Stimulated activated CD4-positive, alpha-beta T cell treated with anti-CD3 and anti-CD28 coated beads, TNF-alpha, amount 100 ng/mL, for 4 hours (primary cell): ENCODE measurements at regions not wholly inside any gene's neighbourhood (a gene's known extent, or its start where the extent isn't known, plus 50 kb on each side); places are given as distances from the start of the nearest gene placed in this dataset.

Experiments
- DNase-seq, 3 experiments: peaks; one replicate each; pipeline ENCODE4 v3.0.0-alpha.2; 2020; ENCODE audit warnings: low read depth in 3 of 3

DNA sequence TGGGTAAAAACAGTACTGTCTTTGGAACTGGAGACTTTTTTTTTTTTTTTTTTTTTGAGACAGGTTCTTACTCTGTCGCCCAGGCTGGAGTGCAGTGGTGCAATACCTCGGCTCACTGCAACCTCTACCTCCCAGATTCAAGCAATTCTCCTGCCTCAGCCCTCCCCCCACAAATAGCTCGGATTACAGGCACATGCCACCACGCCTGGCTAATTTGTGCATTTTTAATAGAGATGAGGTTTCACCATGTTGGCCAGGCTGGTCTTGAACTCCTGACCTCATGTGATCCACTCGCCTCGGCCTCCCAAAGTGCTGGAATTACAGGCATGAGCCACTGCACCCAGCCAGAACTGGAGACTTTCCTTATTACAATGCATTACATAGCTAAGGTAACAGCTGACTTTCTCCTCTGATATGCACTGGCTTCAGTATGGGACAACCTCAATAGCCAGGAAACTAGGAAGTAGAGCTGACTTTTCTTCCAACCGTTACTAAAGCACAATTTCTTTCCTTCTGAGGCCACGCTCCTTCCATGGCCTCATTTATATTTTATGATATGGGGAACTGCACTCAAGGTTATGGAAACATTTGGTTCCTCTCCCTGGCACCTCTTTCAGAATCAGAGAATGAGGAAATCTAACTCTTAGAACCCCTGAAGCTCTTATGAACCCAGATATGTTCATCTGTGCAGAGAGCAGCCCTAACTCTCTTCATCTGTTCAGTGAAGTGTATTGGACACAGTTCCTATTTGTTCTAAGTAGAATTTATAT lies 53.5 kb upstream of the FAM9B start:
- no peak for DNase-seq

DNA sequence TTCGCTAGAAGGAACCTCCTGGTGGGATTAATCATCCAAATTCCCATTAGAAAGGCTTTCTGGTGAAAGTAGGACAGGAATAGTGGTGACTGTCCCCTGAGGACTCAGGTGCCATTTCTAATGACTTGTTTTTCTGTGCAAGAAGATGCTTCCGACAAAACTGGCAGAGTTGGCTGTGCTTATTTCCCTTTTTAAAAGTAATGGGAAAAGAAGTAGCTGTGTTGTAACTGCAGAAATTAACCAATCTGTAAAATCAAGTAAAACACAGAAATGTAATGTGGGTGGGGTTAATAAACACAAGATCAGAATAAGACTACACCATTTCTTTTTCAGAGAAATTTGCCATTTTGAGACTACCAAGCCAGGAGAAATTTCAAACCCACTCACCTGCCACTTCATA lies 55.0 kb upstream of the FAM9B start:
- no peak for DNase-seq

DNA sequence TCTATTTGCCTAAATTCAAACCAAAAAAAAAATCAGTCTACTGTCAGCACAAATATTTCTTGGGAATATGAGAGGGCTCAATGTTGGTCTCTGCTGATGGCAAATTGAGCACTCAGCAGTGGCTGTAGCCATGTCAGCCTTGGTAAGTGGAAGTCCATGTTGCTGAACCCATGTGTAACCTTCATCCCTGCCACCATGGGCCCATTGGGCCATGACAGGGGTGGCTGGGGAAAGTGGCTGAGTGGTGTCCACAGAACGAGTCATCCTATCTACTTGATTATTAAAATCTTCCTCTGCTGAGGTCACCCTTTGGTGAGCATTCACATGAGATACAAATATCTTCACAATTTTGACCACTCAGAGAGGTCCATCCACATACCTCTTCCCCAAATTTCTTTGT lies 56.8 kb upstream of the FAM9B start:
- DNase-seq: no peak

DNA sequence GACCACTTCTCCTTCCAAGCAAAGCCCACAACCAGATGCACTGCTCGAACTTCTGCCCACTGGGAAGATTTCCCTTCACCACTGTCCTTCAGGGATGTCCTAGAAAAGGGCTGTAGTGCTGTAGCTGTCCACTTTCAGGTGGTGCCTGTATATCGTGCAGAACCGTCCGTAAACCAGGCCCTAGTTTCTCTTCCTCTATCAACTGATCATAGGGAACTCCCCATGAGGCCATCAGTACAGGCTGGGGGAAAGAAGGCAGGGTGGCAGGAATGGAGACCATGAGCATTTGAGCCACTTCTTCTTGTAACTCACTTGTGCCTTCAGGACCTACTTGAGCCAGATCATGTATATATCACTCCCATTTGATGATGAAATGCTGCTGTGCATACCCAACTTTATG lies 57.3 kb upstream of the FAM9B start:
- DNase-seq: no peak

DNA sequence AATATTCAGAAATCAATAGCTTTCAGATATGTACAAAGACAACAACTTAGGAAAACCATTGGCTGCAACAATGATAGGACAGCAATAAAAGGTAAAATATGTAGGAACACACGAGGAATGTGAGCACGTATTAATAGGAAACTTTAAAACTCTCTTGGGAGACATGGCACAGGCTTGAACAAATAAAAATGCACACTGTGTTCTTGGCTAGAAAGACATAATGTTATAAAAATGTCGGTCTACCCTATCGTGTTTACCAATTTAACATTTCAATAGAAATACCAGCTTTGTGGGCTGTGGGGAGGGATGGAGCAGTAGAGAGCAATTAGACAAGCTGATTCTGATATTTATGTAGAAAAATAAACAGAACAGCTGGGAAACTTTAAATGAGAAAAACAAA lies 69.0 kb upstream of the FAM9B start:
- DNase-seq: no peak

DNA sequence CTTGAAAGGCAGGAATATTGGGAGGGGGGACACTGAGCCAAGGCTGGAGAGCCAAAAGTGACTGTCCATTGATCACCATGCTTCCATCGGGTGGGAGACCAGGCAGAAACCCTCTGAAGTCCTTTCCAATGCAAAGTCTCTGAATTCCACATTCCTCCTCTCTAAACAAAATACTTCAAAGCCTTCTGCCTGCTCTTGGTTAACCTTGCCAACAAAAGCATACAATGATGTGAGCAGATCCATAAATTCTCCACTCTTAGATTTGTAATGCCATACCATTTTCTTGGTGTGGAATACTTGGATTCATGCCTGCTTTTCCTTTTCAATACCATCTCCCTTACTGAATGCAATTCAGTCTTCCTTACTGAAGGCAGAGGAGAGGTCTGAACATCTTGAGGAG lies 74.1 kb upstream of the FAM9B start:
- DNase-seq: no peak

DNA sequence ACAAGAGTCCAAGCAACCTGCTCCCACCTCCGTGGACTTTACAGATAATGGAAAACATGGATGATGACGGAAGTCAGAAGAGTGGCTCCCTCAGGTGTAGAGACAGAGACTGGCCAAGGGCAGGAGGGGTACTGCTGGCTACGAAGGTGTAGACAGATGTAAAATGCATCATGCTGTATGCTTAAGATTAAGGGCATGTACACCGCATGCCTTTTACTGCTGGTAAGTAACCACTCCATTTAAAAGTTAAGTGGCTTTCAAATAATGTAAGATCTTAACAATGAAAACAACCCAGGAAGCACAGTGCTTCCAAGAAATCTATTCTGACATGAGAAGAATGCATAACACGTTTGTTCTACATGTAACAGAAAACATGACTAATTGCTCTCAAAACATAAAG lies 76.9 kb upstream of the FAM9B start:
- DNase-seq: no peak

DNA sequence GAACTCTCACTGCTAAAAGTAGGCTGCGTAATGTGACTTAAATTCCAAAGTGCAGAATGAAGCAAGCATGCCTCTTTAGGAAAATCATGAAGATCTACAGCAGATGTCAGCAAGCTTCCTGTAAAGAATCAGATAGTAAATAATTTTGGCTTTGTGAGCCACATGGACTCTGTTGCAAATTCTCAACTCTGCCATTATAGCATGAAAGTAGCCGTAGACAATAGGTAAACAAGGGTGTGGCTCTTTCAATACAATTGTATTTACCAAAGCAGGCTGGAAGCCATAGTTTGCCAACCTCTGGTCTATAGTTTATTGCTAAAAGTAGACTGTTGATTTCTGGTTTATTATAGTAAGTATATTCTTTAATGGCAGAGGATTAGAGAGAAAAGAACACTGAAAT lies 80.3 kb upstream of the FAM9B start:
- no peak for DNase-seq

DNA sequence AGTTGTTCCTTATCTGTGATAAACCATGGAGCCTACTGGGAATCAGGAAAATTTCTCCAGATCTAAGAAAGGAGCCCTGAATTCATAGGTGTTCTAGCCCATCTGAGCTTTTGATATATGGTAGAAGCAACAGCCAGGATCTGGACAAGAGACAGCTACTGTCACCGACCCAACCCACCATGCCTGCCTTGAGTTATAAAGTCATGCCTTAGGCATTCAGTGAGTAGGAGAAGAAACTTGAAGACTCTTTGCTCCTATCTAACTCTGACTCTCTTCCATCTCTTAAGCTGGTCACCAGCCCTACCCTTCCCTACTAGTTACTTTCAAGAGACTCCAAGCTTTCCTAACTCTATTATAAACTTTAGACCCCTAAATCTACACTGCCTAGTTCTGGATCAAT lies 83.9 kb upstream of the FAM9B start:
- DNase-seq: no peak

DNA sequence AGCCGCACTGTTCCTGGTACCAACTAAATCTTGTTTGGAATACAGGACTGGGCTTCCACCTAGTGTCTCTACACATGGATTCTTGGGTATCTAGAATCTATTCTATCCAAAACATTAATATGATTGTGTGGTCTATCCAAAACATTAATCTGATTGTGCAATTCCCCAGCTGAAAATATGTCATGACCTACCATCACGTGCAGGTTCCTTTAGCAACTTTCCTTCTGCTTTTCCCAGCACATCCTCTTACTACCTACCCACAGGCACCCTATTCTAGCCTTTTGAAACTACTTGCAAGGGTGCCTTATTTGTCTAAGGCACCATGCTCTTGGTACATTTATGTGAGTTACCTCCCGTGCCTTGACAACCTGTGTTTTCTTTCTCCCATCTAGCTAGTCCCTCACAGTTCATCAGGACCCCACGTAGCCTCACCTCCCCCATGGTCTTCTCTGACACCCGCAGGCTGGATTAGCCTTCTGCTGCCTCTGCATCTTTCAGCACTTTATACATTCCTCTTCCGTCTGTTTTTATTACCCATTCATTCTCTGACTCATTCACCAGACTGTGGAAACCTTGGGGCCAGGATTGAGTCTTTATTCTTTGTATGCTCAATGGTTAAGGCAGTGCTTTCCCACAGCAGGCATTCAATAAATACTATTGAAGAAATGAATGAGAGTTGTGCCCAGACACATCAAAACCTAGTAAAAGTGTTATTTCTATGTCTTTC lies 88.8 kb upstream of the FAM9B start:
- DNase-seq: no peak

DNA sequence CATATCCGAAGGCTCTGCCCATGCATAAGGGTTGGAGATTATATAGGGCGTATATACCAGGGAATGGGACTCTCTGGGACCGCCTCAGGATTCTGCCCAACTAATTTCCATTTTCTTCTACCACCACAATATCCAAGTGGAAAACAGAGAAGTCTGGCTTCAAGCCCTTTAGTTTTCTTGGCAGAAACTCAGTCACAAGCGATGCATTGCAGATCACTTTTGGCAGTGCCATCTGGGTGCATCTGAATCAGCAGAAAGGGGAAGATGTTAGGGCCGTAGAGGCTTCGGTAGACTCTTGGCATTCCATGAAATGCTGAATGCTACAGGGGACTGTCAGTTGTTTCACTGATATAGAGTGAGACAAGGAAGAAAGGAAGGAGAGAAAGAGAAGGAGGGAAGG lies 94.1 kb upstream of the FAM9B start:
- DNase-seq: no peak

DNA sequence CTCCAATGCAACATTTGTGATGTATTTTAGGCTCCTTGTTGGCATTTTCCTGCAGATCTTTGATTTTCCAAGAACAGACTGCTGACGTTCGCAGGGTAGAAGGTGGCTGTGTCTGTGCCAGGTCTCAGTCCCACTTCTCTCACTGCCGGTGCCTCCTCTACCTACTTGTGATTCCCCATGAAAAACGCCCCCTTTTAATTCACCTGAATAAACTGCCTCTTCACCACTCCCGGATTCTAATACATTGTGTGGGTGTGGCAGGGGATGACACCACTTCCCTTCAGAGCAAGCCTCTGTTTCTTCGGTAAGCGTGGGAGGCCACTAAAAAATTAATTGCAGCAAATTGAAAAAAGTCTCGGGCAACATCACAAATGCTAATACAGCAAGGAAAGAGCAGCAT lies 96.1 kb upstream of the FAM9B start:
- no peak for DNase-seq

DNA sequence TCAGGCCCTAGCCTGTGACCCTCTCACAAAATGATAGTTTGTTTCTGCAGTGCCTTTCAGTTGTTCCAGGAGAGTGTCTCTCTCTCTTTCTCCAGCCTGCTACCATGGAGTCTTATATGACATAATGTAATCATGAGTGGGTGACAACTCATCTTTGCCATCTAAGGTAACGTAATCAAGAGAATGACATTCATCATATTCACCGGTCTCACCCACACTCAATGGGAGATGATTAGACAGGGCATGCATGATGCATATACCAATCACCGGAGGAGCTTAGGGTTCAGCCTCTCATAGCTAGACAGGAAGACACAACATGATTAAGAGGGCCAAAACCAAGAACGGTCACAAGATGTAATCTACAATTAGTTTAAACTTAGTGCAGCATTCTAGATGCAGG lies 97.1 kb upstream of the FAM9B start:
- no peak for DNase-seq

DNA sequence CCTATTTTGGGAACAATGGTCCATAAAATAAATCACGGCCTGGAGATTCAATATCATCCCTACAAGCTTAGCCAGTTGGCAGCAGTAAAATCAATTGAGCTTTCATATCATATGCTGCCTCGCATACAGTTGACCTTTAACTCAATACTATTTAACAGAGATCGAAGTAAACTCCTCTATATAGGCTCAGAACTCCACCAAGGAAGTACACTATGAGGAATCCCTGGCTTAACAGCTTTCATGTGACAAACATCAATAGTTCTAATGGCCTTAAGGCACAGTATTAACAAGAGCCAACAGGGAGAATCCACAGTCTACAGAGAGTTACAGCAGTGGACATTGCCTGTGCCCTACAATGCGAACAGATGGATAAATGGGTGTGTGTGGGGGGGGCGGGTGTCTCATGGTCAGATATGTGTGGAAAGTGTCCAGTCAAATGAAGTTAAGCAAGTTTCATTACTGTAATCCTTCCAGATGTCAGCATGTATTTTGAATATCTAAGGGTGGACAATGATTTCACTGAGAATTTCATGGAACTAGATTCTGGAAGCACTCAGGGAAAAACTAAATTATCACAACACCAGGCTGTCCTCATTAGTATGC lies 98.2 kb upstream of the FAM9B start:
- DNase-seq: no peak

DNA sequence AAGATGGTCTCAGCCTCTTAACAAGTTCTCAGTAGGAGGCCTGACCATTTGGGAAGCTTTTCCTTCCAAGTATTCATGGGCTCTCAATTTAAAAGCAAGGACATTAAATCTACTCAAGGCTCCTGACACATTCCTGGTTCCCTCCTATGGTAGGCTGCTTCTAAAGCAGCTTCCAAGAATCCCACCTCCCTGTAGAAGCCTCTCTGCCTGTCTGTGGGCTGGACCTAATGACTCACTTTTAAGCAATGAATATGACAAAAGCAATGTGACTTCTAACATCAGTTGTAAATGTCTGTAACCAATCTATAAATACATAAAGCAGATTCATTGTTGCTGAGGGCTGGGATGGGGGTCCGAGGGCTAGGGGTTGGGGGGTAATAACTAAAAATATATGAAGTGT lies 99.5 kb upstream of the FAM9B start:
- no peak for DNase-seq

DNA sequence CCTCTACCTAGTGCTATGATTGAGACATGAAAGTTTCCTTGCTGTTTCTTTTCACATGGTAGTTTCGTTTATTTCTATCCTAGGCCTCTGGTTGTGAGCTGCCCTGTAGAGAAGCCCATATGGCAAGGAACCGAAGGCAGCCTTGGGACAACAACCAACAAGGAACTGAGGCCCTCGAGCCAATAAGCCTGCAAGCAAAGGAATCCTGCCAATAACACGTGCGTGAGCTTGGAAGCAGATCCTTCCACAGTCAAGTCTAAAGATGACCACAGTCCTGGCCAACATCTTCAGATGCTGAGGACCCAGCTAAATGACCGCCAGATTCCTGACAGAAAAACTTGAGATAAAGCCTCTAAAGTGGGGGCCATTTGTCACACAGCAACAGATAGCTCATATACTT lies 100.4 kb upstream of the FAM9B start:
- no peak for DNase-seq

DNA sequence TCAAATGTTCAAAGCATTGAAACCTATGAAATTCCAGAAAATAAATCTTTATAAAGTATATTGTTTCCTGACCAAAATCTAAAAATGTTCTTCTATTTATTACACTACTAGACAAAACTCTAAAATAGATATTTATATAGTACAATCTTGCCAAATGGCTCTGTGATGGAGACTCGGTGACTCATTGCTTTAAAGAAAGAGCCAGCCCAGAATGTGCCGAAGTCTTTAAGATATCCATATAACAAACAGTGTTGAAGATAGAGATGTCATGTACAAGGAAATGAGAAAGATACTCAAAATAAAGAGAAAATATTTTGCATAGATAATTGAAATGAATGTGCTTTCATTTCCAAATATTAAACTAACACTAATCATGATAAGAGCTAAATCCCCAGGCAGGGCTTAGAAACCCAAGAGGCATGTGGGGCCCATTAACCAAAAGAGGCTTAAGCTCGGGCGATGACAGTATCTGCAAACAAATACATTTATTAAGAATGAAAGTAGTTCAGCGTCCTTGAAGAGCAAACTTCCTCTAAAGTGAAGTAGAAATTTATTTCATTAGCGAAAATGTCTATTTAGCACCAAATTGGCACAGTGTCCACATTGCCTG lies 102.1 kb upstream of the FAM9B start:
- no peak for DNase-seq

DNA sequence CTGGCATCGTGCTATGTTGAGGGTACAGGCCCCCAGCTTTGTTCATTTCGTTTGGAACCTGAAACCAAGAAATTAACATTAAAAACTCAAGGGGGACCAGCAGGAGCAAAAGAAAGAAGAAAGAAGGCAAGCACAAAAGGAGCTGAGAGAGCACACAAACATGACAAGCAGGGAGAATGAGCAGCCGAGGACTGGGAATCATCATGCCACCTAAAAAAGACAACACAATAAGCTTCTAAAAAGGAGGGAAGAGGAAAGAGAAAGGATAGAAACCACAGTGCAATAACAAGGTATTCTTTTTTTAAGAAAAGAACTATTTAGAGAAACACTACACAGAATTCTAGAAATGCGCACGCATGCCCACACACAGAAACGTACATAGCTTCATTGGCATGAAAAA lies 103.2 kb upstream of the FAM9B start:
- no peak for DNase-seq

DNA sequence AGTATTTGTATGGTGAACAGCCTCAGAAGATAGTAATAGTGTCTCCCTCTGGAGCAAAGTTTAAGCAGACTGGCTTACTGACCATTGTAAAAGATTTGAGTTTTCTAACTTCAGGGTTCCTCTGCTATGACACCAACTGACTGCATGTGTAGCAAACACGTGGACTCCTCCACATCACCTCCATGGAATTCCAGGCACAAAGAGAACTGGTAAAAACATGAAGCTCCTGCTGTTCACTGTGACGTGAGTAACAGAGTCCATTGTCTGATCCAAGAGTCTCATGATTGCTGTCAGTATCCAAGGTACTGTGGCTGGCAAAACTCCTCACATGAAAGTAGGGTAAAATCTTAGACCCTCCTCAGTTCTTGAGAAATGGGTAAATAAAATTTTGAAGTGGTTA lies 107.6 kb upstream of the FAM9B start:
- DNase-seq: no peak

DNA sequence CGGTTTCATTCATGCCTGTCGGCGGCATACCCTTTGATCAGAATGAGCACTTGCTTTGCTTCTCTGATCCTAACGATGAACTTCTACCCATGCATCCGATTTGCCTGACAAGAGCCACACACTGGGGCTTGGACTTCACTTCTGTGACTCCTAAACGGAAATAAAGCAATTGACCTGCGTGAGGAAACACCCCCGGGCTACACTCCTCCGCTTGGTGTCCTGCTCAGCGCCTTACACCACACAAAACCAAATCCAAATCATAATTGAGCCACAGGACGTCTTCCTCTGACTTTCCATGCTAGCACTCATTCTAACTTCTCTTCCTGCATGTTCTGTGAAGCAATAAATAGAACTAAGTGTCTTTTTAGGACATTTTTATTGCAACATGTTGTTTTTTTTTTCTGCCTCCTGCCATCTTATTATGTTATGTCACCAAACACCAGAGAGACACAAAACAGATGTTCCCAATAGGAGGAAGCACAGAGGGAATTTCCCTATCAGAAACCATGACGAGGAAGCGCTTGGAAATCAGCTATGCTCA lies 110.8 kb upstream of the FAM9B start:
- no peak for DNase-seq

DNA sequence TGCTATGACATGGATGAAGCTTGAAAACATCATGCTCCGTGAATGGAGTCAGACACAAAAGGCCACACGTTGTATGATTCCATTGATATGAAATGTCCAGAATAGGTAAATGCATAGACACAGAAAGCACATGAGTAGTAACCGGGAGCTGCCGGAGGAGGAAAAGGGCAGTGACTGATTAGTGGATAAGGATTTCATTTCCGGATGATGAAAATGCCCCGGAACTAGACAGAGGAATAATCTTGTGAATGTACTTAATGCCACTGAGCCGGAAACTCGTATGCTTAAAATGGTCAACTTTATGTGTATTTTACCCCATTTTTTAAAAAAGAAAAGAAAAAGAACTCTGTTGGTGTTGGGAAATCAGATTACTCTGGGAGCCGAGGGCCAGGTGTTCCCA lies 112.7 kb upstream of the FAM9B start:
- DNase-seq: no peak

DNA sequence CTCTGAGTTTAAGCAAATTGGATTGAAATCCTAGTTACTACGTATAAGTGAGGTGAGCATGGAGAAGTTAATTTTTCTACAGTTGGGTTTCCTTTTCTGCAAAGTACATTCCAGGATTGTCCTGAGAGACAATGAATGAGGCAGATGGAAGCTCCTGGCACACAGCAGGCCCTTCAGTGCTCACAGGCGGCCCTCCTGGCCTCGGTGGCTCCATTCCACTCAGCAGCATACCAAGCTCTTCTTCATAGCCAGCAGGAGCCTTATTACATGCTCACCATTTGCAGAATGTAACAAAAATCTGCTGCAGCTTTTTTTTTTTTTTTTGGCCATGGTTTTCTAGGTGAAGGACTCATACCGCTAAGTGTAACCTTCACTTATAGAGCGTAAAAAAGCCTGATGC lies 113.2 kb upstream of the FAM9B start:
- no peak for DNase-seq

DNA sequence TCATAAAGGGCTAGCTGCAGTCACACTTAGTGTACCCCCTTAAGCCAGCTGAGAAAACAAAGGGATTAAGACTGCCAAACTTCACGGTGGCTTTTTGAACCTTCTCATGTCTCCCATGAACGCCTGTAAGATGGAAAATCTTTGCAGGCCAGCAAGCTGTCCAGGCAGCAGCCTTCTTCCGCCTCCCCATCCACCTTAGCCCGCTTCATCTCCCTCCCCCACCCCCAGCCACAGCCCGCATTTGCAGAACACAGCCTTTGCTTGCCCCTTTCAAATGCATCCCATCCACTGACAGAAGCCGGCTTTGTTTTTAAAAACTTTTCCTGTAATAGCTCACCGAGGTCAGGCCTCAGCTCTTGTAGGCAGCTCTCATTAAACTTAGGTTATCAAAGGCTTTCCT lies 113.8 kb upstream of the FAM9B start:
- no peak for DNase-seq
